WI38 (cell line): ENCODE measurements at regions not wholly inside any gene's neighbourhood (a gene's known extent, or its start where the extent isn't known, plus 50 kb on each side); places are given as distances from the start of the nearest gene placed in this dataset.

Source experiments
- H3K4me3 ChIP-seq: 2 replicates; pipeline ENCODE4 v1.5.1; 2011; ENCODE audit warnings: low read depth, mild to moderate bottlenecking, control low read depth, low read length
- CTCF ChIP-seq: IDR thresholded peaks from 2 replicates; pipeline ENCODE4 v1.5.1; 2012; ENCODE audit warnings: low read depth, mild to moderate bottlenecking, control low read depth, low read length

- TF ChIP-seq CTCF = no peak
These were observed 212.5 kb upstream of the ZNF536 start for GRCh38 chr19:30159636-30160035.

GRCh38 chr19:30160426-30160825 is 211.8 kb upstream of the ZNF536 start:
- no peak for TF ChIP-seq CTCF
- no peak overlapping the region for H3K4me3 ChIP-seq

More at GRCh38 chr19:30159636-30160035, 212.5 kb upstream of the ZNF536 start:
- no peak overlapping the region for H3K4me3 ChIP-seq

GRCh38 chr19:30161021-30161655 is 211.0 kb upstream of the ZNF536 start:
- TF ChIP-seq CTCF = no peak
- no peak overlapping the region for H3K4me3 ChIP-seq

GRCh38 chr19:30161770-30162169 is 210.4 kb upstream of the ZNF536 start:
- no peak overlapping the region for H3K4me3 ChIP-seq
- no peak for TF ChIP-seq CTCF

- no peak for TF ChIP-seq CTCF
These were observed 209.5 kb upstream of the ZNF536 start for GRCh38 chr19:30162718-30163117.

GRCh38 chr19:30163663-30164062 is 208.5 kb upstream of the ZNF536 start:
- no peak for TF ChIP-seq CTCF
- H3K4me3 ChIP-seq = no peak overlapping the region

More at GRCh38 chr19:30162718-30163117, 209.5 kb upstream of the ZNF536 start:
- no peak overlapping the region for H3K4me3 ChIP-seq

GRCh38 chr19:30165228-30165813 is 206.9 kb upstream of the ZNF536 start:
- no peak overlapping the region for H3K4me3 ChIP-seq
- TF ChIP-seq CTCF = no peak
